ENCODE measurements at regions not wholly inside any gene's neighbourhood (a gene's known extent, or its start where the extent isn't known, plus 50 kb on each side); places are given as distances from the start of the nearest gene placed in this dataset.

DNA sequence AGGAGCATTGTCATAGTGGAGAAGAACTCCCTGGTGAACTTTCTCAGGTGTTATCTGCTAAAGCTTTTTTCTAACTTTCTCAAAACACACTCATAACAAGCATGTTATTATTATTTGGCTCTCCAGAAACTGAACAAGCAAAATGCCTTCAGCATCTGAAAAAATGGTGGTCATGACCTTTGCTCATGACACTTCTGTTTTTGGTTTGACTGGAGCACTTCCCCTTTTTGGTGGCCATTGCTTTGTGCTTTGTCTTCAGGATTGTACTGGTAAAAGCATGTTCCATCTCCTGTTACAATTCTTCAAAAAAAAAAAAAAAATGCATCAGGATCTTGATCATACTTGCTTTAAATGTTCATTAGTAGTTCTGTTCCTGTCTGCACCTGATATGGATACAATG, 1241.6 kb upstream of the USP15 start:
- CTCF ChIA-PET (ENCODE audit: low intra/inter-chr PET ratio), result no interaction called here
- no peaks in the 10 kb centered on the region for H3K36me3 ChIP-seq (ENCODE audit: control insufficient read depth, insufficient read depth, low read length)
- H3K9me3 ChIP-seq (replicated peaks; ENCODE audit: control insufficient read depth, insufficient read depth, low read depth, low read length), result peaks cover 5% of the 10 kb centered on the region
- no peak for FAIRE-seq
- POLR2A ChIA-PET, result no interaction called here
- no peak overlapping the region for H2AFZ ChIP-seq (ENCODE audit: low read depth, low read length)
- no peak for DNase-seq (ENCODE audit: extremely low read depth in 1 of 4, low spot score in 3 of 4)
- in situ Hi-C loops (cut with MboI), result no loop called here
- no peaks in the 10 kb centered on the region for H3K27me3 ChIP-seq (ENCODE audit: control insufficient read depth in 2 of 2, insufficient read depth in 2 of 2, low read length in 2 of 2)
- no peak overlapping the region for H3K4me2 ChIP-seq (ENCODE audit: insufficient read depth, low read length)
- H3K27ac ChIP-seq (ENCODE audit: extremely low read depth, low read depth, low read length), result no peak overlapping the region
- ATAC-seq, result no peak
- intact Hi-C loops (cut with micrococcal nuclease), result no loop called here
- H3K4me1 ChIP-seq (replicated peaks in 1 of 2; ENCODE audit: control insufficient read depth in 2 of 2, insufficient read depth in 2 of 2, low read length in 2 of 2), result no peaks in the 10 kb centered on the region
- no peak for TF ChIP-seq RBM34 (IDR thresholded peaks at IDR 0.05; ENCODE audit: borderline replicate concordance, insufficient read depth, low read length)
- TF ChIP-seq SPI1 (IDR thresholded peaks at IDR 0.05; ENCODE audit: borderline replicate concordance, low read depth, low read length), result peak; percentile 62; the same call in 1 of the 2 replicates
- H3K79me2 ChIP-seq (ENCODE audit: control insufficient read depth, insufficient read depth, low read length), result no peaks in the 10 kb centered on the region
- H3K9ac ChIP-seq (ENCODE audit: insufficient read depth in 1 of 2, low read depth in 2 of 2, low read length in 2 of 2), result no peak overlapping the region
- no TSS peak for BruUV-seq (replicated peaks)
- no peaks in the 10 kb centered on the region for H3K9me1 ChIP-seq (ENCODE audit: control insufficient read depth, insufficient read depth, low read length)
- H4K20me1 ChIP-seq (replicated peaks; ENCODE audit: control insufficient read depth, insufficient read depth, low read length), result no peaks in the 10 kb centered on the region
- no peak overlapping the region for H3K4me3 ChIP-seq

DNA sequence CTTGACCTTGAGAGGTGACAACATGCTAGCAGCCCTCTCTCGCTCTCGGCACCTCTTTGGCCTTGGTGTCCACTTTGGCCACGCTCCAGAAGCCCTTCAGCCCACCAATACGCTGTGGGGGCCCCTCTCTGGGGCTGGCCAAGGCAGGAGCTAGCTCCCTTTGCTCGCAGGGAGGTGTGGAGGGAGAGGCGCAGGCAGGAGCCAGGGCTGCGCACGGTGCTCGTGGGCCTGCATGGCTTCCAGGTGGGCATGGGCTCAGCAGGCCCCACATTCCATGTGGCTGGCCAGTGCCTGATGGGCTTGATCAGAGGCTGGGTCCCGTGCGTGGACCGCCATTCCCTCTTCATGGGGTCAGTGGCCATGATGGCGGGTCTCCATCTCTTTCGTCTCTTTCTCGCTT, 1237.0 kb upstream of the USP15 start:
- DNase-seq (ENCODE audit: extremely low read depth in 1 of 4, low spot score in 3 of 4) (no peak), FAIRE-seq (no peak), ATAC-seq (no peak)
- no peaks in the 10 kb centered on the region for H3K36me3 ChIP-seq (ENCODE audit: control insufficient read depth, insufficient read depth, low read length)
- no peak overlapping the region for H2AFZ ChIP-seq (ENCODE audit: low read depth, low read length)
- no peaks in the 10 kb centered on the region for H3K27me3 ChIP-seq (ENCODE audit: control insufficient read depth in 2 of 2, insufficient read depth in 2 of 2, low read length in 2 of 2)
- H4K20me1 ChIP-seq (replicated peaks; ENCODE audit: control insufficient read depth, insufficient read depth, low read length), result no peaks in the 10 kb centered on the region
- POLR2A ChIA-PET, result no interaction called here
- no peaks in the 10 kb centered on the region for H3K4me1 ChIP-seq (replicated peaks in 1 of 2; ENCODE audit: control insufficient read depth in 2 of 2, insufficient read depth in 2 of 2, low read length in 2 of 2)
- TF ChIP-seq ASH1L (IDR thresholded peaks at IDR 0.05; ENCODE audit: borderline replicate concordance, low read depth, partially characterized antibody) (no peak), POLR3A (IDR thresholded peaks at IDR 0.05; ENCODE audit: borderline replicate concordance, extremely low read depth, insufficient read depth, insufficient read length) (no peak), SIN3A (IDR thresholded peaks at IDR 0.05; ENCODE audit: borderline replicate concordance in 2 of 2, control insufficient read depth in 1 of 2, low read depth in 2 of 2, low read length in 2 of 2) (no peak), TAF15 (IDR thresholded peaks at IDR 0.05; ENCODE audit: low read depth, low read length) (no peak)
- TF ChIP-seq, protein P1, sequence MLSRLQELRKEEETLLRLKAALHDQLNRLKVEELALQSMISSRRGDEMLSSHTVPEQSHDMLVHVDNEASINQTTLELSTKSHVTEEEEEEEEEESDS (CRISPR knock-in tag; IDR thresholded peaks at IDR 0.05), result no peak
- TF ChIP-seq, protein P2, sequence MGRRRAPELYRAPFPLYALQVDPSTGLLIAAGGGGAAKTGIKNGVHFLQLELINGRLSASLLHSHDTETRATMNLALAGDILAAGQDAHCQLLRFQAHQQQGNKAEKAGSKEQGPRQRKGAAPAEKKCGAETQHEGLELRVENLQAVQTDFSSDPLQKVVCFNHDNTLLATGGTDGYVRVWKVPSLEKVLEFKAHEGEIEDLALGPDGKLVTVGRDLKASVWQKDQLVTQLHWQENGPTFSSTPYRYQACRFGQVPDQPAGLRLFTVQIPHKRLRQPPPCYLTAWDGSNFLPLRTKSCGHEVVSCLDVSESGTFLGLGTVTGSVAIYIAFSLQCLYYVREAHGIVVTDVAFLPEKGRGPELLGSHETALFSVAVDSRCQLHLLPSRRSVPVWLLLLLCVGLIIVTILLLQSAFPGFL (CRISPR knock-in tag; IDR thresholded peaks at IDR 0.05), result no peak
- TF ChIP-seq, protein P3, sequence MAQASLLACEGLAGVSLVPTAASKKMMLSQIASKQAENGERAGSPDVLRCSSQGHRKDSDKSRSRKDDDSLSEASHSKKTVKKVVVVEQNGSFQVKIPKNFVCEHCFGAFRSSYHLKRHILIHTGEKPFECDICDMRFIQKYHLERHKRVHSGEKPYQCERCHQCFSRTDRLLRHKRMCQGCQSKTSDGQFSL (CRISPR knock-in tag; IDR thresholded peaks at IDR 0.05), result no peak
- TF ChIP-seq, protein P3 (tag; IDR thresholded peaks at IDR 0.05), result no peak
- no peak overlapping the region for H3K4me3 ChIP-seq
- no peak overlapping the region for H3K27ac ChIP-seq (ENCODE audit: extremely low read depth, low read depth, low read length)
- BruUV-seq (replicated peaks), result no TSS peak
- H3K79me2 ChIP-seq (ENCODE audit: control insufficient read depth, insufficient read depth, low read length), result no peaks in the 10 kb centered on the region
- intact Hi-C loops (cut with micrococcal nuclease), result no loop called here
- CTCF ChIA-PET (ENCODE audit: low intra/inter-chr PET ratio), result no interaction called here
- in situ Hi-C loops (cut with MboI), result no loop called here
- no peak overlapping the region for H3K9ac ChIP-seq (ENCODE audit: insufficient read depth in 1 of 2, low read depth in 2 of 2, low read length in 2 of 2)
- H3K4me2 ChIP-seq (ENCODE audit: insufficient read depth, low read length), result no peak overlapping the region
- H3K9me1 ChIP-seq (ENCODE audit: control insufficient read depth, insufficient read depth, low read length), result no peaks in the 10 kb centered on the region
- H3K9me3 ChIP-seq (replicated peaks; ENCODE audit: control insufficient read depth, insufficient read depth, low read depth, low read length), result peaks cover 5% of the 10 kb centered on the region
- 0% methylated on average over 10 of the region's 15 CpGs for WGBS (ENCODE audit: insufficient coverage, low coverage, missing lambda C conversion rate)

All from K562 (cell line).